ENCODE measurements at regions not wholly inside any gene's neighbourhood (a gene's known extent, or its start where the extent isn't known, plus 50 kb on each side); places are given as distances from the start of the nearest gene placed in this dataset.

DNA sequence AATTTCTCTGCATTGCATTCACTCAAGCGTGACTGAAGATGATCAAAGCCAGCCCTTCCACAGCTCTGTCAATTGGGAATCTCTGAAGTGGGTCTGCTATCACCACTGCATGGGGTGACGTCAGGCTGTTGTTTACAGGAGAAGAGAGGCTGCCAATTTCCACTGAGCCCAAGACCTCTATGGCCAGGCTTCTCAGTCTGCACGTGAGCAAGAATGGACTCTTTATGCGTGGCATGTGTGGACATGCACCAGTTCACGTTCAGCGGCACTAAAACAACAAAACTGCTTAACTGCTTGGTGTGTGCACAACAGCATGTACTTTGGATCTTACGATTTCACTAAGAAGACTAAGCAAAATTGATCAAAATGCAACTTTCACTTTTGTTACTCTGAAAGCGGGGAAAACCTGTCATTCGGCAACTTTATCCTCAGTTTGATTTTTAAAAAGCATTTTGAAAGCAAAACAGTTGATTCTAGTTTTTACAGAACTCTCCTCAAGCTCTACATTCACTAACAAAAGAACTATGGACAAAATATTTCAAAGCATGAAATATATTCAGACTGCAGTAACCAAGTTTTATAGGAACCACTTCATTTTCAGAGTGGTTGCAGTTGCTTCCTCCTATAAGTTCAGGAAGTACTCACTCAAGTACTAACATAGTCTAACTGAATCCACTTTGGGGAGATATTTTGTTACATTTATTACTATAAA lies 77.0 kb upstream of the SERTAD2 start (continued):
- TF ChIP-seq ZNF585B (tag by site-specific recombination; IDR thresholded peaks at IDR 0.05) (no peak), ZNF23 (tag by site-specific recombination; IDR thresholded peaks at IDR 0.05; ENCODE audit: borderline replicate concordance) (no peak), SALL2 (tag by site-specific recombination; IDR thresholded peaks at IDR 0.05; ENCODE audit: borderline replicate concordance) (no peak)
- TF ChIP-seq, protein P1, sequence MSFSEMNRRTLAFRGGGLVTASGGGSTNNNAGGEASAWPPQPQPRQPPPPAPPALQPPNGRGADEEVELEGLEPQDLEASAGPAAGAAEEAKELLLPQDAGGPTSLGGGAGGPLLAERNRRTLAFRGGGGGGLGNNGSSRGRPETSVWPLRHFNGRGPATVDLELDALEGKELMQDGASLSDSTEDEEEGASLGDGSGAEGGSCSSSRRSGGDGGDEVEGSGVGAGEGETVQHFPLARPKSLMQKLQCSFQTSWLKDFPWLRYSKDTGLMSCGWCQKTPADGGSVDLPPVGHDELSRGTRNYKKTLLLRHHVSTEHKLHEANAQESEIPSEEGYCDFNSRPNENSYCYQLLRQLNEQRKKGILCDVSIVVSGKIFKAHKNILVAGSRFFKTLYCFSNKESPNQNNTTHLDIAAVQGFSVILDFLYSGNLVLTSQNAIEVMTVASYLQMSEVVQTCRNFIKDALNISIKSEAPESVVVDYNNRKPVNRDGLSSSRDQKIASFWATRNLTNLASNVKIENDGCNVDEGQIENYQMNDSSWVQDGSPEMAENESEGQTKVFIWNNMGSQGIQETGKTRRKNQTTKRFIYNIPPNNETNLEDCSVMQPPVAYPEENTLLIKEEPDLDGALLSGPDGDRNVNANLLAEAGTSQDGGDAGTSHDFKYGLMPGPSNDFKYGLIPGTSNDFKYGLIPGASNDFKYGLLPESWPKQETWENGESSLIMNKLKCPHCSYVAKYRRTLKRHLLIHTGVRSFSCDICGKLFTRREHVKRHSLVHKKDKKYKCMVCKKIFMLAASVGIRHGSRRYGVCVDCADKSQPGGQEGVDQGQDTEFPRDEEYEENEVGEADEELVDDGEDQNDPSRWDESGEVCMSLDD (tag by site-specific recombination; IDR thresholded peaks at IDR 0.05) = no peak

DNA sequence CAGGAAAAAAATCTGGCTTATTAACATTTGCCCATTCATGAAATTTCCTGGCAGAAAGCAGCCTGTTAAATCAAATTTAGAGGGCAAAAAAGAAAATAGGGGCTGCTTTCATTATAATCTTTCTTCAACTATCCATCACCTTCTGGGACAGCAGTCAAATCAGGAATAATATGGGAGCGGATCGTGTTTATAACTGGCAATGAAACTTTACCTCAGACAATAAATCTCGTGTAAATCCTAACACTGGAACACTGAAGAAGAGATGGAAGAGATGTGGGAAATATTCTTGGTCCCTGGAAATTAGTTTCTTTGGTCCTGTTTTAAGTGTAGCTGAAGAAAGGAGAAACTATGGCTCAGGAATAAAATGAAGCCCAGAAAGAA lies 77.5 kb upstream of the SERTAD2 start:
- H3K36me3 ChIP-seq (ENCODE audit: control insufficient read depth in 2 of 2, insufficient read depth in 1 of 2, low read length in 2 of 2) = no peaks in the 10 kb centered on the region
- no peak overlapping the region for H3K4me3 ChIP-seq (ENCODE audit: low read depth, low read length)
- peaks cover 23% of the 10 kb centered on the region for H3K4me1 ChIP-seq (ENCODE audit: control insufficient read depth, insufficient read depth, low read length)
- TF ChIP-seq ZBTB17 (tag by site-specific recombination; IDR thresholded peaks at IDR 0.05) = no peak
- TF ChIP-seq, protein P2, sequence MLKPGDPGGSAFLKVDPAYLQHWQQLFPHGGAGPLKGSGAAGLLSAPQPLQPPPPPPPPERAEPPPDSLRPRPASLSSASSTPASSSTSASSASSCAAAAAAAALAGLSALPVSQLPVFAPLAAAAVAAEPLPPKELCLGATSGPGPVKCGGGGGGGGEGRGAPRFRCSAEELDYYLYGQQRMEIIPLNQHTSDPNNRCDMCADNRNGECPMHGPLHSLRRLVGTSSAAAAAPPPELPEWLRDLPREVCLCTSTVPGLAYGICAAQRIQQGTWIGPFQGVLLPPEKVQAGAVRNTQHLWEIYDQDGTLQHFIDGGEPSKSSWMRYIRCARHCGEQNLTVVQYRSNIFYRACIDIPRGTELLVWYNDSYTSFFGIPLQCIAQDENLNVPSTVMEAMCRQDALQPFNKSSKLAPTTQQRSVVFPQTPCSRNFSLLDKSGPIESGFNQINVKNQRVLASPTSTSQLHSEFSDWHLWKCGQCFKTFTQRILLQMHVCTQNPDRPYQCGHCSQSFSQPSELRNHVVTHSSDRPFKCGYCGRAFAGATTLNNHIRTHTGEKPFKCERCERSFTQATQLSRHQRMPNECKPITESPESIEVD (tag by site-specific recombination; IDR thresholded peaks at IDR 0.05) = peak; percentile 59; the same call in 1 of the 2 replicates
- CTCF ChIA-PET = no interaction called here
- no peaks in the 10 kb centered on the region for H3K9me3 ChIP-seq (ENCODE audit: control insufficient read depth, insufficient read depth, low read depth, low read length)
- POLR2A ChIA-PET = no interaction called here
- H3K27ac ChIP-seq (ENCODE audit: extremely low read depth, low read depth, low read length) = peak overlapping the region; percentile 29; the same call in 1 of the 2 replicates

DNA sequence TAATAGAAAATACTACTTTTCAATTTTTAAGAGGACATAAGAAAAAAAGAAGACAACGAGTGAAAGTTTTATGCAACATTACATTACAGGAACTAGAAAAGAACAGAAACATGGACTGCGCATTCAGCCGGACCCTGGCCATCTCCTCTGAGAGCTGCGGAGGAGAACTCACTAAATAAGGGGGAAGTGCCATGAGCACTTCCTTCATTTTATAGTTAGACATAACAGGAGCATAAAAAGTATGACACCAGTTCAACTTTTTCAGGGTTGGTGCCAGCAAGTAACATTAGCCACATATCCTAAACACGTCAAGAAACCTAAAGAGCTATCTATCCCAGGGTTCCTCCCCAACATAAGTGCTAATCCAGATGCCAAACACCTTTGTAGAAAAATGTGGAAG lies 78.0 kb upstream of the SERTAD2 start:
- ChIA-PET POLR2A (no interaction called here), CTCF (interaction anchor here (0.6 to 1.2 kb wide), 2 partner anchors 85 to 210 kb away, joined by 3 read pairs; no protein-coding TSS in a partner anchor)
- H3K4me3 ChIP-seq (ENCODE audit: low read depth, low read length) = no peak overlapping the region
- TF ChIP-seq, protein P3, sequence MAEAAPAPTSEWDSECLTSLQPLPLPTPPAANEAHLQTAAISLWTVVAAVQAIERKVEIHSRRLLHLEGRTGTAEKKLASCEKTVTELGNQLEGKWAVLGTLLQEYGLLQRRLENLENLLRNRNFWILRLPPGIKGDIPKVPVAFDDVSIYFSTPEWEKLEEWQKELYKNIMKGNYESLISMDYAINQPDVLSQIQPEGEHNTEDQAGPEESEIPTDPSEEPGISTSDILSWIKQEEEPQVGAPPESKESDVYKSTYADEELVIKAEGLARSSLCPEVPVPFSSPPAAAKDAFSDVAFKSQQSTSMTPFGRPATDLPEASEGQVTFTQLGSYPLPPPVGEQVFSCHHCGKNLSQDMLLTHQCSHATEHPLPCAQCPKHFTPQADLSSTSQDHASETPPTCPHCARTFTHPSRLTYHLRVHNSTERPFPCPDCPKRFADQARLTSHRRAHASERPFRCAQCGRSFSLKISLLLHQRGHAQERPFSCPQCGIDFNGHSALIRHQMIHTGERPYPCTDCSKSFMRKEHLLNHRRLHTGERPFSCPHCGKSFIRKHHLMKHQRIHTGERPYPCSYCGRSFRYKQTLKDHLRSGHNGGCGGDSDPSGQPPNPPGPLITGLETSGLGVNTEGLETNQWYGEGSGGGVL (tag by site-specific recombination; IDR thresholded peaks at IDR 0.05) = no peak
- TF ChIP-seq TCF7L2 (IDR thresholded peaks at IDR 0.05; ENCODE audit: borderline replicate concordance, low read depth, low read length) (no peak), ZNF510 (tag by site-specific recombination; IDR thresholded peaks at IDR 0.05; ENCODE audit: insufficient replicate concordance) (no peak), ZNF654 (tag by site-specific recombination; IDR thresholded peaks at IDR 0.05; ENCODE audit: low read depth) (no peak), ZNF529 (tag by site-specific recombination; IDR thresholded peaks at IDR 0.05; ENCODE audit: insufficient replicate concordance) (no peak), ZNF621 (tag by site-specific recombination; IDR thresholded peaks at IDR 0.05) (no peak), ZNF629 (tag by site-specific recombination; IDR thresholded peaks at IDR 0.05) (no peak), GLIS2 (tag by site-specific recombination; IDR thresholded peaks at IDR 0.05) (no peak), ZSCAN23 (tag by site-specific recombination; IDR thresholded peaks at IDR 0.05) (no peak), ZBTB48 (tag by site-specific recombination; IDR thresholded peaks at IDR 0.05) (no peak), ZBTB21 (tag by site-specific recombination; IDR thresholded peaks at IDR 0.05) (no peak), ZNF23 (tag by site-specific recombination; IDR thresholded peaks at IDR 0.05; ENCODE audit: borderline replicate concordance) (no peak)
- TF ChIP-seq, protein P4, sequence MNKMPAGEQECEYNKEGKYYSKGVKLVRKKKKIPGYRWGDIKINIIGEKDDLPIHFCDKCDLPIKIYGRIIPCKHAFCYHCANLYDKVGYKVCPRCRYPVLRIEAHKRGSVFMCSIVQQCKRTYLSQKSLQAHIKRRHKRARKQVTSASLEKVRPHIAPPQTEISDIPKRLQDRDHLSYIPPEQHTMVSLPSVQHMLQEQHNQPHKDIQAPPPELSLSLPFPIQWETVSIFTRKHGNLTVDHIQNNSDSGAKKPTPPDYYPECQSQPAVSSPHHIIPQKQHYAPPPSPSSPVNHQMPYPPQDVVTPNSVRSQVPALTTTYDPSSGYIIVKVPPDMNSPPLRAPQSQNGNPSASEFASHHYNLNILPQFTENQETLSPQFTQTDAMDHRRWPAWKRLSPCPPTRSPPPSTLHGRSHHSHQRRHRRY (tag by site-specific recombination; IDR thresholded peaks at IDR 0.05) = no peak
- TF ChIP-seq, protein P5, sequence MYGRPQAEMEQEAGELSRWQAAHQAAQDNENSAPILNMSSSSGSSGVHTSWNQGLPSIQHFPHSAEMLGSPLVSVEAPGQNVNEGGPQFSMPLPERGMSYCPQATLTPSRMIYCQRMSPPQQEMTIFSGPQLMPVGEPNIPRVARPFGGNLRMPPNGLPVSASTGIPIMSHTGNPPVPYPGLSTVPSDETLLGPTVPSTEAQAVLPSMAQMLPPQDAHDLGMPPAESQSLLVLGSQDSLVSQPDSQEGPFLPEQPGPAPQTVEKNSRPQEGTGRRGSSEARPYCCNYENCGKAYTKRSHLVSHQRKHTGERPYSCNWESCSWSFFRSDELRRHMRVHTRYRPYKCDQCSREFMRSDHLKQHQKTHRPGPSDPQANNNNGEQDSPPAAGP (tag by site-specific recombination; IDR thresholded peaks at IDR 0.05) = no peak
- TF ChIP-seq, protein P6, sequence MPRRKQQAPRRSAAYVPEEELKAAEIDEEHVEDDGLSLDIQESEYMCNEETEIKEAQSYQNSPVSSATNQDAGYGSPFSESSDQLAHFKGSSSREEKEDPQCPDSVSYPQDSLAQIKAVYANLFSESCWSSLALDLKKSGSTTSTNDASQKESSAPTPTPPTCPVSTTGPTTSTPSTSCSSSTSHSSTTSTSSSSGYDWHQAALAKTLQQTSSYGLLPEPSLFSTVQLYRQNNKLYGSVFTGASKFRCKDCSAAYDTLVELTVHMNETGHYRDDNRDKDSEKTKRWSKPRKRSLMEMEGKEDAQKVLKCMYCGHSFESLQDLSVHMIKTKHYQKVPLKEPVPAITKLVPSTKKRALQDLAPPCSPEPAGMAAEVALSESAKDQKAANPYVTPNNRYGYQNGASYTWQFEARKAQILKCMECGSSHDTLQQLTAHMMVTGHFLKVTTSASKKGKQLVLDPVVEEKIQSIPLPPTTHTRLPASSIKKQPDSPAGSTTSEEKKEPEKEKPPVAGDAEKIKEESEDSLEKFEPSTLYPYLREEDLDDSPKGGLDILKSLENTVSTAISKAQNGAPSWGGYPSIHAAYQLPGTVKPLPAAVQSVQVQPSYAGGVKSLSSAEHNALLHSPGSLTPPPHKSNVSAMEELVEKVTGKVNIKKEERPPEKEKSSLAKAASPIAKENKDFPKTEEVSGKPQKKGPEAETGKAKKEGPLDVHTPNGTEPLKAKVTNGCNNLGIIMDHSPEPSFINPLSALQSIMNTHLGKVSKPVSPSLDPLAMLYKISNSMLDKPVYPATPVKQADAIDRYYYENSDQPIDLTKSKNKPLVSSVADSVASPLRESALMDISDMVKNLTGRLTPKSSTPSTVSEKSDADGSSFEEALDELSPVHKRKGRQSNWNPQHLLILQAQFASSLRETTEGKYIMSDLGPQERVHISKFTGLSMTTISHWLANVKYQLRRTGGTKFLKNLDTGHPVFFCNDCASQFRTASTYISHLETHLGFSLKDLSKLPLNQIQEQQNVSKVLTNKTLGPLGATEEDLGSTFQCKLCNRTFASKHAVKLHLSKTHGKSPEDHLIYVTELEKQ (tag by site-specific recombination; IDR thresholded peaks at IDR 0.05; ENCODE audit: borderline replicate concordance) = no peak

More for the DNA sequence above, 78.0 kb upstream of the SERTAD2 start:
- Histone ChIP-seq H3K36me3 (ENCODE audit: control insufficient read depth in 2 of 2, insufficient read depth in 1 of 2, low read length in 2 of 2) (no peaks in the 10 kb centered on the region), H3K9me3 (ENCODE audit: control insufficient read depth, insufficient read depth, low read depth, low read length) (no peaks in the 10 kb centered on the region), H3K27ac (ENCODE audit: extremely low read depth, low read depth, low read length) (no peak overlapping the region; the same call in 1 of the 2 replicates), H3K4me1 (ENCODE audit: control insufficient read depth, insufficient read depth, low read length) (peaks cover 23% of the 10 kb centered on the region)

Measured in HEK293 (cell line).